Activated CD4-positive, alpha-beta T cell treated with anti-CD3 and anti-CD28 coated beads for 36 hours (primary cell): ENCODE measurements at regions not wholly inside any gene's neighbourhood (a gene's known extent, or its start where the extent isn't known, plus 50 kb on each side); places are given as distances from the start of the nearest gene placed in this dataset.
"Not testable (repeated sequence)": the region's sequence is repeated elsewhere in the genome, so short reads cannot be mapped to it uniquely, and the experiment has no call there.

Source experiments
- ATAC-seq: fragments of 200-7000 bp; cut with Tn5 transposase; one replicate; pipeline ENCODE4 v1.10.0; 2021; ENCODE audit warnings: mild to moderate bottlenecking, moderate library complexity
- CTCF ChIA-PET: fragments of 350-600 bp; sonication (Branson Sonifier 250); formaldehyde crosslinking; loops from one replicate; lab custom pipeline; 2021; ENCODE audit warnings: antibody characterized with exemption; lab: Charles Lee
- POLR2A ChIA-PET: fragments of 350-600 bp; sonication (Branson Sonifier 250); formaldehyde crosslinking; loops from one replicate; lab custom pipeline; 2021; ENCODE audit warnings: antibody characterized with exemption, inconsistent platforms; lab: Charles Lee
- DNase-seq: peaks from one replicate; pipeline ENCODE4 v3.0.0-alpha.2; 2020
- H3K27ac Mint-ChIP-seq: one replicate; pipeline ENCODE4 v1.8.0; 2021; ENCODE audit warnings: mixed read lengths
- H3K27me3 Mint-ChIP-seq: one replicate; pipeline ENCODE4 v1.8.0; 2021; ENCODE audit warnings: mixed read lengths
- H3K36me3 Mint-ChIP-seq: one replicate; pipeline ENCODE4 v1.8.0; 2021; ENCODE audit warnings: low read depth, mixed read lengths
- H3K4me1 Mint-ChIP-seq: one replicate; pipeline ENCODE4 v1.8.0; 2021; ENCODE audit warnings: mixed read lengths
- H3K4me3 Mint-ChIP-seq: one replicate; pipeline ENCODE4 v1.8.0; 2021; ENCODE audit warnings: mild to moderate bottlenecking, moderate library complexity, mixed read lengths
- H3K9me3 Mint-ChIP-seq: one replicate; pipeline ENCODE4 v1.8.0; 2021; ENCODE audit warnings: low read depth, mixed read lengths
- intact Hi-C, 2 experiments: fragments of 100-400 bp; cut with DNase I in 1 of 2; cut with micrococcal nuclease in 1 of 2; formaldehyde crosslinking; loops; one replicate each; pipeline versions ENCODE4 v1.14.2 to v1.15.1; 2022 to 2024; cut with DNase I, micrococcal nuclease

DNA sequence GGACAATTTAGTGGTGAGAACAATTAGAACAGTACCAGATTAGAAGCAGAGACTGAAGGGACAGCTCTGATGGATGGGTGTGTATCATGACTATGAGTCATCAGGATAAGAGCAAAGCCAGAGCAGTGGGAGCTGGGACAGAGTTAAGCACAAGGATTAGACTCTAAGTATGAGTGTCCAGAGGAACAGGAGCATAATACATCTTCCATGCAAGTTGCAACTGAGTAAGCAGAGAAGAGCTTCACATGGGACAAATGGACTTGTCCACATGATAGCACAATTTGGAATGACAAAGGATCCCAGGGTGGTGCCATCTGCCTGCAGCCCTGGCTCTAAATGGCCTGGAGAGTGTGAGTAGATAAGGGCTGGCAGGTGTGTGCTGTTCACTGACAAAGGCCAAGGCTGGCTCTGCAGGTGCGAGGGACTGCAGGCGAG, 226.4 kb upstream of the CAND1 start:
- CTCF ChIA-PET = interaction anchor here (1.4 kb wide), 1 partner anchor 17 kb away, joined by 4 read pairs; no protein-coding TSS in a partner anchor
- DNase-seq (no peak), ATAC-seq (no peak)
- intact Hi-C loops = no loop called here
- no peak overlapping the region for H3K4me3 Mint-ChIP-seq
- no peak overlapping the region for H3K27ac Mint-ChIP-seq
- H3K36me3 Mint-ChIP-seq = no peaks in the 10 kb centered on the region
- no peaks in the 10 kb centered on the region for H3K27me3 Mint-ChIP-seq
- no peaks in the 10 kb centered on the region for H3K9me3 Mint-ChIP-seq
- peaks cover 3% of the 10 kb centered on the region for H3K4me1 Mint-ChIP-seq
- POLR2A ChIA-PET = no interaction called here

DNA sequence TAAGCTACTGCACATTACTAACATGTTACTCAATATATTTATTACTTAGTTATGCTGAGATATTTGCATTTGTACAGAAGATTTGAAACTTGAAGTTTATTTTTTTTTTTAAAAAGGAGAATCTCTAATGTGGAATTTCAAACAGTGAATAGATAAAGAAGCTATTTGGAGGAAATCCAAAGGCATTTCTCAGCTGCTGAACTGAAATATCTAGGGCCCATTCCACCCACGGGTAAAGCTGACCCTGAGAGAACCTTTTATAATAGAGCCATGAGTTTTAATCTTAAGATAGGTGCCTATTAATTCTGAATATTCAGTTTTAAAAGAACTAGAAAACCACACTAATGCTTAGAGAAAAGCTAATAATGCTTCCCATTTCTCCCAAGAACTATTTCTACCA, 225.4 kb upstream of the CAND1 start:
- Mint-ChIP-seq H3K36me3 (no peaks in the 10 kb centered on the region), H3K27me3 (no peaks in the 10 kb centered on the region), H3K4me3 (no peak overlapping the region), H3K27ac (no peak overlapping the region), H3K4me1 (peaks cover 3% of the 10 kb centered on the region), H3K9me3 (no peaks in the 10 kb centered on the region)
- ATAC-seq (no peak), DNase-seq (no peak)
- ChIA-PET POLR2A (no interaction called here), CTCF (no interaction called here)
- intact Hi-C loops = no loop called here

DNA sequence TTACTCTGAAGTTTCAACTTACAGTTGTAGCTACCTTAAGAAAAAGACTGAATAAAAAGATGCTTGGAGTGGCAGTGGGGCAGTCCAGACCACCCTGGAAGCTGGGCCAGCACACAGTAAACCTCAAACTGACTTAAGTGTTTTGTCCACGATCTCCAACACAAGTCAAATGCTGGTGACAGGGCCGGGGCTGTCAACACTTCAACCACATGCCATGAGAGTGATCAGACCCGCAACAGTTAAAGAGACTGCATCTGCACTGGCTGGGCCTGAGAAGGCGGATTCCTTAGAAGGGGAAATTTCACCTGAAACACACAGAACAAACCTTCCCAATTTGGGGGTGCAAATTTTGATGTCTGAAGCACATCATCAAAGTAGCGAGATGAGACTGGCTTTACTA, 223.5 kb upstream of the CAND1 start:
- ChIA-PET POLR2A (interaction anchor here (0.6 kb wide), 1 partner anchor 82 kb away, joined by 3 read pairs; no protein-coding TSS in a partner anchor), CTCF (no interaction called here)
- ATAC-seq (no peak), DNase-seq (no peak)
- Mint-ChIP-seq H3K9me3 (no peaks in the 10 kb centered on the region), H3K27me3 (no peaks in the 10 kb centered on the region), H3K4me1 (no peaks in the 10 kb centered on the region), H3K27ac (no peak overlapping the region), H3K36me3 (no peaks in the 10 kb centered on the region), H3K4me3 (no peak overlapping the region)
- intact Hi-C loops = no loop called here

DNA sequence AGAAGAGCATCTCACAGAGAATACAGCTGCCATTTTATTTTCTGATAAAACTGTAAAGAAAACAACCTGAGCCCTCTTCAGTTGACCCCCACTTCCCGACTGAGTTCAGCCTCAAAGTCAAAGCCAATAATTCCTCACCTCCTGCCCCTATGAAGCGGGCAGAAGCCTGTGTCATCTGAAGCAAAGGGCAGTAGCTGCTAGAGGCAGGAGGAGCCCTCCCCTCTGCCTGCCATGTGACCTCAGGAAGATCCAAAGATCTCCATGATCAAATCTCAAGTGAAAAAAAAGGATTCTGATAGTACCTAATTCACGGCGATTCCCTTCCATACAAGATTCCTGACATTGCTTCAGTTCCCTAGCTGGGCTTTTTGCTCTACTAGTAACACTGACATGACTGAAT, 223.1 kb upstream of the CAND1 start:
- H3K27ac Mint-ChIP-seq = no peak overlapping the region
- ChIA-PET CTCF (no interaction called here), POLR2A (interaction anchor here (0.6 kb wide), 1 partner anchor 81 kb away, joined by 3 read pairs; no protein-coding TSS in a partner anchor)
- no peaks in the 10 kb centered on the region for H3K27me3 Mint-ChIP-seq
- intact Hi-C loops = no loop called here
- ATAC-seq (no peak), DNase-seq (no peak)
- no peaks in the 10 kb centered on the region for H3K36me3 Mint-ChIP-seq
- no peaks in the 10 kb centered on the region for H3K4me1 Mint-ChIP-seq
- H3K4me3 Mint-ChIP-seq = no peak overlapping the region
- H3K9me3 Mint-ChIP-seq = no peaks in the 10 kb centered on the region

DNA sequence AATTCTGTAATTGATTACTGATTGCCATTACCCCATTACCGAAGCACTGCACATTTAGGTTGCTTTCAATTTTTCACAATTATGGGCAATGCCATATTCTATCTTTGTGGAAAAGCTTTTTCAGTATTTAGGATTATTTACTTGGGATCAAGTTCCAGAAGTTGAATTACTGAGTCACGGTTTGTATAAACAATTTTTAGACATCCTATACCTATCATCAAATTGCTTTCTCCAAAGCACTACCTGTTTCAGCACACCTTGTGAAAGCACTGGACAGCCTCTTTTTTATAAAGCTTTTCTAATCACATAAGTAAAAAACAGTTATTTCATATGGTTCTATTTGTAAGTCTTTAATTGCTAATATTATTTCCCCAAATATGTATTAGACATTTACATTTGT, 221.5 kb upstream of the CAND1 start:
- DNase-seq (no peak), ATAC-seq (no peak)
- Mint-ChIP-seq H3K4me1 (no peaks in the 10 kb centered on the region), H3K36me3 (no peaks in the 10 kb centered on the region), H3K27me3 (no peaks in the 10 kb centered on the region), H3K27ac (no peak overlapping the region), H3K4me3 (no peak overlapping the region), H3K9me3 (no peaks in the 10 kb centered on the region)
- ChIA-PET POLR2A (no interaction called here), CTCF (interaction anchor here (0.6 to 1.6 kb wide), 3 partner anchors 12 to 353 kb away, joined by 3 read pairs; no protein-coding TSS in a partner anchor)
- intact Hi-C loops = no loop called here

DNA sequence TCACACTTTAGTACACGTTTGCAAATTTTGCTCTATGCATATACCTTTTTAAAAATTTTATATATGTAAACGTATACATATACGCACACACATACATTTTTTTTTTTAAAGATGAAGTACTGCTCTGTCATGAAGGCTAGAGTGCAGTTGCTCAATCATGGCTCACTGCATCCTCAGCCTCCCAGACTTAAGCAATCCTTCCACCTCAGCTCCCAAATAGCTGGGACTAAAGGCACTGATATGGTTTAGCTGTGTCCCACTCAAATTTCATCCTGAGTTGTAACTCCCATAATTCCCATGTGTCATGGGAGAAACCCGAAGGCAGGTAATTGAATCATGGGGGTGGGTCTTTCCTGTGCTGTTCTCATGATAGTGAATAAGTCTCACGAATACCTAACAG, 220.8 kb upstream of the CAND1 start:
- POLR2A ChIA-PET = no interaction called here
- Mint-ChIP-seq H3K4me3 (no peak overlapping the region), H3K9me3 (no peaks in the 10 kb centered on the region), H3K36me3 (no peaks in the 10 kb centered on the region), H3K27ac (no peak overlapping the region), H3K4me1 (no peaks in the 10 kb centered on the region), H3K27me3 (no peaks in the 10 kb centered on the region)
- intact Hi-C loops = no loop called here
- ATAC-seq = no peak
- CTCF ChIA-PET = no interaction called here
- no peak for DNase-seq

DNA sequence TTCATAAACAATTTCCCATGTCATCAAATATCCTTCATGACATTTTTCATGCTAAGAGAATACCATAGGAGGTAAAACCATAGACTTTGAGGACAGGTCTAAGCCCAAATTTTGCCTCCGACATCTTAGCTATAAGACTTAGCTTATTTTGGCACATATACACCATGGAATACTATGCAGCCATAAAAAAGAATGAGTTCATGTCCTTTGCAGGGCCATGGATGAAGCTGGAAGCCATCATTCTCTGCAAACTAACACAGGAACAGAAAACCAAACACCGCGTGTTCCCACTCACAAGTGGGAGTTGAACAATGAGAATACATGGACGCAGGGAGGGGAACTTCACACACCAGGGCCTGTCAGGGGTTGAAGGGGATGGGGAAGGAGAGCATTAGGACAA, 220.0 kb upstream of the CAND1 start:
- intact Hi-C loops, H3K4me1 Mint-ChIP-seq, DNase-seq, H3K9me3 Mint-ChIP-seq, ATAC-seq, H3K27ac Mint-ChIP-seq, H3K27me3 Mint-ChIP-seq, H3K36me3 Mint-ChIP-seq, POLR2A ChIA-PET, CTCF ChIA-PET, H3K4me3 Mint-ChIP-seq: not testable (repeated sequence)

DNA sequence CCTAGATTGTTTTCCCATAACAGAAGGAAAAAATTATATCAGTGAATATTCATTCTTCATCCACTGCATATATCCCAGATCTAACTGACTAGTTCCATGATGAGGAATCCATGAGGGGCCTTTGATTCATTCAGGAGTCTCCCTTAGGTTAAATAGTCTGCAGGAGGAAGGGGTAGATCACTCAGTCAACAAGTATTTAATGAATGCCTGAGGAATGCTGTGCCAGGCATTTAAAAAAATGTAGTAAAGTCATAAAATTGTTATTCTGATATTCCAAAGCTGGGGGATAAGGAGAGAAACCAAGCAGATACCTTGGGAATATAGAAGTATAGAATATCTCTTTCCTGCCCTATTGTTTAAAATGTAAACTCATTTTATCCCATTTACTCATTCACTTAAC, 216.2 kb upstream of the CAND1 start:
- intact Hi-C loops = no loop called here
- ChIA-PET POLR2A (no interaction called here), CTCF (no interaction called here)

DNA sequence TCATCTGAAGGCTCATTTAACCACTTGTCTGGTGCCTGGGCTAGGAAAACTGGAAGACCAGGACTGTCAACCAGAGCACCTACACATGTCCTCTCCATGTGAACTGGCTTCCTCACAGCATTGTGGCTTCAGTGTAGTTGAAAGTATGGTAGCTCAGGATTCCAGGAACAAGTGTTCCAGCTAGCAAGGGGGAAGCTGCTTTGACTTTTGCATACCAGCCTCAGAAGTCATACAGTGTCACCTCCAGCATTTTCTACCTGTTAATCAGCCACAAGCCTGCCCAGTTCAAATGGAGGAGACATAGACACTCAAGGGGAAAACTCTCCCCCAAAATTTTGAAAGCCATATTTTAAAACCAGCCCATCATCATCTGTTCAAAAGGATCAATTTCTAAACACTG, 212.8 kb upstream of the CAND1 start:
- Mint-ChIP-seq H3K9me3 (no peaks in the 10 kb centered on the region), H3K4me1 (no peaks in the 10 kb centered on the region), H3K36me3 (no peaks in the 10 kb centered on the region), H3K27me3 (peaks cover 8% of the 10 kb centered on the region), H3K4me3 (no peak overlapping the region), H3K27ac (no peak overlapping the region)
- CTCF ChIA-PET = no interaction called here
- intact Hi-C loops = no loop called here
- no peak for DNase-seq
- no peak for ATAC-seq
- POLR2A ChIA-PET = no interaction called here

More for the DNA sequence above, 216.2 kb upstream of the CAND1 start:
- no peak overlapping the region for H3K27ac Mint-ChIP-seq
- DNase-seq = no peak
- ATAC-seq = no peak
- H3K4me3 Mint-ChIP-seq = no peak overlapping the region
- no peaks in the 10 kb centered on the region for H3K36me3 Mint-ChIP-seq
- H3K27me3 Mint-ChIP-seq = peaks cover 3% of the 10 kb centered on the region
- no peaks in the 10 kb centered on the region for H3K9me3 Mint-ChIP-seq
- H3K4me1 Mint-ChIP-seq = no peaks in the 10 kb centered on the region

DNA sequence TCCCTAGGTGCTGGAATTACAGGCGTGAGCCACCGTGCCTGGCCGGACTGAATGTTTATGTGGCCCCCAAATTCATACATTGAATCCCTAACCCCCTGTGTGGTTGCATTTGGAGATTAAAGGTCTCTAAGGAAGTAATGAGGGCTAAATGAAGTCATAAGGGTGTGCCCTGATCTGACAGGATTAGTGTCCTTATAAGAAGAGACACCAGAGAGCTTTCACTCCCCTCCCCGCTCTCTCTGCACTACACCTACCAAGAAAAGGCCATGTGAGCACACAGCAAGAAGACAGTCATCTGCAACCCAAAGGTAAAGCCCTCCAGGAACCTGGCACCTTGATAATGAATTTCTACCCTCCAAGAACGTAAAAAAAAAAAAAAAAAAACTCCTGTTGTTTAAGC, 212.1 kb upstream of the CAND1 start:
- H3K27ac Mint-ChIP-seq = no peak overlapping the region
- no peaks in the 10 kb centered on the region for H3K4me1 Mint-ChIP-seq
- H3K36me3 Mint-ChIP-seq = no peaks in the 10 kb centered on the region
- POLR2A ChIA-PET = no interaction called here
- DNase-seq (no peak), ATAC-seq (no peak)
- no peaks in the 10 kb centered on the region for H3K9me3 Mint-ChIP-seq
- no peak overlapping the region for H3K4me3 Mint-ChIP-seq
- peaks cover 10% of the 10 kb centered on the region for H3K27me3 Mint-ChIP-seq
- intact Hi-C loops = no loop called here
- CTCF ChIA-PET = no interaction called here

DNA sequence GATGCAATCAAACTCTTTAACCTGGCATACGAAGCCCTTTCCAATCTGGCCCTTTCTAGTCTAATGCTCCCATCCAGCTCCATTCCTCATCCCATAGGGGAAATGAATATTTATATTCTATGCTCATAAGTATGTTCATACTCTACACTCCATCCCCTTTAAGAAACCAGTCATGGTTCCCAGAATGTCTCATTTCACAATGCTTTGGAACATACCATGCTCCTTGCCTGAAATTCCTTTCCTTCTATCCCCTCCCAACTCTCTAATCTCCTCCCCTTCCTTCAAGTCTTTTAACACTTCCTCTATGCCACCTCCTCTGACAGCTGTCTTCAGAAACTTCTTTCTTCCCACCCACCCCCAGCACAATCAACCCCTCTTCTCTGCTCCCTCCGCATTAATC, 207.0 kb upstream of the CAND1 start:
- POLR2A ChIA-PET = no interaction called here
- ATAC-seq = no peak

DNA sequence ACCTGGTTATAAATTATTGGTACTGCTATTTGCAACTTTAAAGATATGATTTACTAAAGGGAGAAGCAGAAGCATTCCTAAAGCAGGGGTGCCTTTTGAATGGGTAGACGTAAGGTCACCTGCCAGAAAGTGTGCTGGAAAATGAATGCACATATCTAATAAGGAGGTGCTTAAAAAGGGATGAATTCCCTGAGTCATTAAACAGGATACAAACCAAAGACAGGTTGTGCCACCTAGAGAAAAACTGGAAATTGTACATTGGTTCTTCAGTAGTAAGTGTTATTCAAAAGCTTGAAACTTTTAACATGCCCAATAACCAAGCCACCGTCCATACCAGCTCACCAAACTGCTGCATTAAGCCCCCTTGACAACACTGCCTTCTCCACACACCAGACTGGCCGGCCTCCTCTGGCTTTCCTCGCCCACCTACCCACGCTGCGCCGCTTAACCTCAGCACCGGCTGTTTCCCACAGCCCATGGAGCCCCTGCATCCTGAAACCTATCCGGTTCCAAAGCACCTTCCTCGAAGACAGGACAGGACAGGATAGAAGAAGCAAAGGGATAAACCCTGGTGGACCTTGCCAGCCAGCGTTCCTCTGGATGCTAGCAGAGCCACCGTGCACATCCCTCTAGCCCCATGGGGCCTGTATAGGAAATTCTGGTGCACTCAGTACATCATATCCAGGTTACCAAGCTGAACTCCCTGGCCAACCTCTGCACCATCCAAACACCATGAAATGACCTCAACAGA, 201.5 kb upstream of the CAND1 start:
- intact Hi-C loops = loop anchor here in 1 of 2 experiments (2.0 kb wide), 1 partner anchor 201 kb away; the partner anchor contains the start of gene CAND1
- Mint-ChIP-seq H3K4me3 (peak overlapping the region; percentile 80), H3K27me3 (peaks cover 33% of the 10 kb centered on the region), H3K36me3 (no peaks in the 10 kb centered on the region), H3K27ac (no peak overlapping the region), H3K4me1 (peaks cover 18% of the 10 kb centered on the region), H3K9me3 (no peaks in the 10 kb centered on the region)
- CTCF ChIA-PET = interaction anchor here (0.6 to 1.2 kb wide), 3 partner anchors 88 to 169 kb away, joined by 3 to 4 read pairs (median 3); no protein-coding TSS in a partner anchor
- peak; percentile 8 for DNase-seq
- POLR2A ChIA-PET = no interaction called here
- ATAC-seq = no peak

More for the DNA sequence above, 207.0 kb upstream of the CAND1 start:
- peaks cover 21% of the 10 kb centered on the region for H3K27me3 Mint-ChIP-seq
- H3K9me3 Mint-ChIP-seq = no peaks in the 10 kb centered on the region
- DNase-seq = no peak
- intact Hi-C loops = no loop called here
- H3K4me1 Mint-ChIP-seq = no peaks in the 10 kb centered on the region
- no peak overlapping the region for H3K4me3 Mint-ChIP-seq
- H3K27ac Mint-ChIP-seq = no peak overlapping the region
- CTCF ChIA-PET = interaction anchor here (0.9 kb wide), 1 partner anchor 232 kb away, joined by 3 read pairs; no protein-coding TSS in a partner anchor
- no peaks in the 10 kb centered on the region for H3K36me3 Mint-ChIP-seq
